ENCODE measurements at regions not wholly inside any gene's neighbourhood (a gene's known extent, or its start where the extent isn't known, plus 50 kb on each side); places are given as distances from the start of the nearest gene placed in this dataset.

DNA sequence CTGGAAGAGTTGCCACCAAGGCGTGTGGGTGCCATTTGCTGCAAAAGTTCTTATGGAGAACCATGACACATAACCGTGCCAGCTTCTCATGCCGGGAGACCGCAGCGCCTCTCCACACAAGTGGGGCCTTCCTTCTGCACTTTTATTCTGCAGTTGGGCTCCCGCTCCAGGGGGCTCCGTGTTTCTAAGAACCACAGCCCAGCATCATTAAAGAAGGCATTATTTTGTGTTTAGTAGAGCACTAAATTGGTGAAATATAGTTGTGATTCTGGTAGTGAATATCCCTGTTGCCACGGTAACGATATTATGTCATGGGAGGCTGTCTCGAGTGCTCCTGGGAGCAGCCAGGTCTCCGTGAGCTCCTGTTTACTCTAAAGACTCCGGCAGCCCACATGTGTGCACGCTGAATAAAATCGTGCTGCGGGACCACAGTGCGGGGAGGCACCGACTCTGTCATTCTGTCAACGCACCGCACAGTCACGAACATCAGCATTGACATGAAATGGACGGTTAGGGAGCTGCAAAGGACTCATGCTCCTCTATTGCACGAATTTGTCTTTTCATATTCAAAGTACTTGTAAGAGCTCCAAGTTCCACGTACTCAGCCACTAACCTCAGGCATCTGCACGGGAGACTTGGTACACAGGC is 68.8 kb upstream of the PITRM1 start:
- TF ChIP-seq GATA2 (IDR thresholded peaks at IDR 0.05; ENCODE audit: low read depth, low read length) (no peak), GATA3 (IDR thresholded peaks at IDR 0.05; ENCODE audit: low read depth, low read length) (no peak)

Data from SH-SY5Y (cell line).